HG02943 (cell line): ENCODE measurements at regions not wholly inside any gene's neighbourhood (a gene's known extent, or its start where the extent isn't known, plus 50 kb on each side); places are given as distances from the start of the nearest gene placed in this dataset.
"Not testable (repeated sequence)": the region's sequence is repeated elsewhere in the genome, so short reads cannot be mapped to it uniquely, and the experiment has no call there.

Experiments used
- ATAC-seq: cut with Tn5 transposase; IDR thresholded peaks from one replicate; pipeline ENCODE4 v1.9.1; 2021; ENCODE audit warnings: mild to moderate bottlenecking, low read depth, moderate library complexity; ENCODE audit not compliant: unreplicated experiment

DNA sequence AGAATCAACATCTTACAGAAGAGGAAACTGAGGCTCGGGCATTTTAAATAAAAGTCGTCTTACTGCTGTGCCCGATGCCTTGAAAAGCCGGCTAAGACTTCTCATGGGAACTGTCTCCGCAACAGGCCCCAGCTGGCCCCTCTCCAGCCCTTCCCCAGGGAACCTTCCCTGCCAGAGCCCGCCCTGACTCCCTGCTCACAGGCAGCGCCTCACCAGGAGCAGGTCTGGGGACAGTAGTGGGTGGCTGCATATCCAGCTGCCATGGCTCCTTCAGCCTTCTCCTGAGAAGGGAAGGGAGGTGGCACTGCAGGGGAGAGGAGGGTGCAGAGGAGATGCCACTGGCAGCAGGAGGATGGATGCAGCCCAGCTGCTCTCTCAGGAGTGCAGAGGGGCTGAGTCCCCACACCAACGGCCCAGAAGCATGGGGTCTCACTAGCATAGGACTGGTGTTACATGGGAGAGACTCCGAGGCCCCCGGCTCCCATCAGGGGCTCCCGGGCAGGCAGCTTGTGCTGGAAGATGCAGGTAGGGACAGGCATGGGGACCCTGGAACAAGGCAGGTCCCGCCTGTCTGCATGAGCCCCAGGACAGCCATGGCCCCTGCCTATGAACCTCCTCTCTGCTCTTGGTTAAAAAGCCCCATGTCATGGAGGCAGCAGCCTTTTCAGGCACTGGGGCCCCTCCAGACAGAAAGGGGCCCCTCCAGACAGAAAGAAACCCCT, 216.4 kb upstream of the SGCG start:
- ATAC-seq = no peak

- not testable (repeated sequence) for ATAC-seq
Observed at GRCh38 chr13:22965011-22965857, 215.5 kb upstream of the SGCG start.

- ATAC-seq = not testable (repeated sequence)
Observed at GRCh38 chr13:22965858-22966239, 214.9 kb upstream of the SGCG start.

GRCh38 chr13:22966753-22967152, 214.0 kb upstream of the SGCG start:
- ATAC-seq = not testable (repeated sequence)

DNA sequence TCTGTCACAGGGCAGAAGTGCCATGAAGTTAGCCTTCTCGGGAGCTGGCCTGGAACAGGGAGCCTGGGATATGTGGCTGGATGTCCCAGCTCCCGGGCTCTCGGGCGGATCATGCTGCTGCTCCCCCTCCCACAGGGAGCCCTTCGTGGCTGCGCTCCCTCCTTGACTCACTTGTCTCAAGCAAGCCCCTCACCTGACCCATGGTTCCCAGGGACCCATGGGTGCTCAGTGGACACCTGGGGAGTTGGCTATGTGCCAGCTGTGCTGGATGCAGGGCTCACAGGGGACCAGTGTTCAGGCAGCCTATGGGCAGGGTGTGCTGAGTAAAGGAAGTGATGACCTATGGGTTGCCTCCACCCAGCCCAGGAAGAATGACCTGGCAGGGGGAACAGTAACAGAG, 213.1 kb upstream of the SGCG start:
- no peak for ATAC-seq

DNA sequence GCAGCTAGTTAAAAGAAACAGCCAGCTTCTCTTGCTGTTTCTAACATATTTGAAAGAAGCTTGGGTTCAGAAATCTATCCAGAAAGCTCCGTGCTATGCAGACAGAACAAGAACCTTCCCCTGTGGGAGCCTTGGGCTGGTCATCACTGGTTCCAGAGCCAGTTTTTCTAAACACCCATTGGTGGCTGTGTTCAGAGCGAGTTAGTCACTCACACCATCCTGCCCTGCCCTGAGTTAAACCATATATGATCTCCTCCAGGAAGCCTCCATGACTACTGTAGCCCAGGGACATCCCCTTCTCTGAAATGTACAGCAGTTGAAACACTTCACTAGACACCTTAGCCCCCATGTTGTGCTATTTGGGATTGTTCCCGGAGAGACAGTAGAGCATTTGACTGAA, 200.8 kb upstream of the SGCG start:
- ATAC-seq = no peak

DNA sequence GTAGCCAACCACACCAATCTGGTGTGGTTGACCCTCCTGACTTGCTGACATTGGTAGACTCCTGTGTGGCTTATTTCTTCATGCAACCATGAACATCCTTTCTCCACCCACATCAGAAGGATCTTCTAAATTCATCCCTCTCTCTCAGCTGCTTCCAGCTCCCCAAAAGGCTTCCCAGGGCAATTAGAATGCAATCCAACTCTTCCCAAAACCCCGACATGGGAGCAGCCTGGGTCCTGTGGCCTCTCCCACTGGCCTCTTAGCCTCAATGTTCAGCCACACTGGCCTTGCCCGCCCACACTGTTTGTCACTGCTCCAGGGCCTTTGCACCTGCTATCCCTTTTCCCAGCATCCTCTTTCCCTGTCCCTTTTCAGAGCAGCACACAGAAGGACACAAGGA, 199.8 kb upstream of the SGCG start:
- no peak for ATAC-seq

DNA sequence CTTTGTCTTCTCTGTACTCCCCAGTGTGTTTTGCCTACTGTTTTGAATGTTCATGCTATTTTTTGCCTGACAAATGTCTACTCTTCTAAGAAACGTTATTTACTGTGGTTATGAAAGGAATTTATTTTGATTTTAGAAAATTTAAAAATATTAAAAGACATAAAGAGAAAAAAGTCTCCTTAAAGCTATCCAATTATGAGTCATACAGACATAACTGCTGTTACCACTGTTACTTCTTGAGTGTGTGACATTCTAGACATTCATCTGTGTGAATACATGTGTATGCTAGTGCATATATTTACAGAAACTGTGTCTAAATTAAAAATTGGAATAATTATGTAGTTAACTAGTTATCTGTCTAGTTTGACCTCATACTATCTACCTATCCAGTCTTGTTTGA, 187.6 kb upstream of the SGCG start:
- no peak for ATAC-seq

DNA sequence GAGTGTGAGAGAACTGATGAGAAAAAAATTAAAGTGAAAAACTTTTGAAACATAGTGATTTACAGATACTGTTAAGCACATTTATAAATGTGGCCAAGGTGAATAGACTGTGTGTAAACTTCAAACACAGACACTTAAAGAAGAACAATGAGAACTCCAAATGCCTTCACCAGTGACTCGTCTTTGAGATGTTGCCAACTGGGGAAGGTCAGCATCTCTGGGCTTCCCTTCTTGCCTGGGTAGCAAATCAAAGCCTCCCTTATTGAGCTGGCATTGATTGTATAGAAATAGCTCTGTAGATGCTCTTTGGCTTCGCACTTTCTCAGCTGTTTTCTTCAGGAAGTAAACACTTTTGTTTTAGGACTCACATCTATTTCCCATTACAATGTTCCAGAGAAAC, 177.3 kb upstream of the SGCG start:
- no peak for ATAC-seq

DNA sequence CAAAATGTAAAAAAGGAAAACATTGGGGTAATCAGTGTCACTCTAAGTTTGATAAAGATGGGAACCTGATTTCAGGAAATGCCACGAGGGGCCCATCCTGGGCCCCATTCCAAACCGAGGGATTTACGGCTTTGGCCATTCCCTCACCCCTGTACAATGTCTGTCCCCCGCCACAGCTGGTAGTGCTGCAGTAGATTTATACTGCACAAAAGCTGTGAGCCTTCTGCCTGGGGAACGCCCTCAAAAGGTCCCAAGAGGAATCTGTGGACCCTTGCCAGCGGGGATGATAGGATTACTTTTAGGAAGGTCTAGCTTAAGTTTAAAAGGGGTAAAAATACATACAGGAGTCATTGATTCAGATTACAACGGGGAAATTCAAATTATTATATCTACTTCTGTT, 173.4 kb upstream of the SGCG start:
- no peak for ATAC-seq

DNA sequence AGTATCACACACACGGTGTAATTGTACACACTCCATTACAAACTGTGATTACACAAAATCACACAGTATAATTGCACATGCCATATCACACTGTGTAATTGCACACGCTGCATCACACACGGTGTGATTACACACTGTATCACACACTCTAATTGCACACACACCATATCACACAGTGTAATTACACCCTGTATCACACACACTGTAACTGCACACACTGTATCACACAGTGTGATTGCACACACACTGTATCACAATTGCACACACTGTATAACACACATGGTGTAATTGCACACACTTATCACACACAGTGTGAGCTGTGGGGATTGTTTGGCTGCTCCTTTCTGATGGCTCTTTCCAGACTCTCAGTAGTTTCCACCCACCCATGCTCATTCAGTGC, 162.6 kb upstream of the SGCG start:
- ATAC-seq = no peak

- ATAC-seq = peak; percentile 92
Observed at GRCh38 chr13:23020246-23020843, 160.4 kb upstream of the SGCG start.

GRCh38 chr13:23021906-23022305, 158.9 kb upstream of the SGCG start:
- no peak for ATAC-seq

- no peak for ATAC-seq
Observed at GRCh38 chr13:23022704-23023103, 158.1 kb upstream of the SGCG start.

DNA sequence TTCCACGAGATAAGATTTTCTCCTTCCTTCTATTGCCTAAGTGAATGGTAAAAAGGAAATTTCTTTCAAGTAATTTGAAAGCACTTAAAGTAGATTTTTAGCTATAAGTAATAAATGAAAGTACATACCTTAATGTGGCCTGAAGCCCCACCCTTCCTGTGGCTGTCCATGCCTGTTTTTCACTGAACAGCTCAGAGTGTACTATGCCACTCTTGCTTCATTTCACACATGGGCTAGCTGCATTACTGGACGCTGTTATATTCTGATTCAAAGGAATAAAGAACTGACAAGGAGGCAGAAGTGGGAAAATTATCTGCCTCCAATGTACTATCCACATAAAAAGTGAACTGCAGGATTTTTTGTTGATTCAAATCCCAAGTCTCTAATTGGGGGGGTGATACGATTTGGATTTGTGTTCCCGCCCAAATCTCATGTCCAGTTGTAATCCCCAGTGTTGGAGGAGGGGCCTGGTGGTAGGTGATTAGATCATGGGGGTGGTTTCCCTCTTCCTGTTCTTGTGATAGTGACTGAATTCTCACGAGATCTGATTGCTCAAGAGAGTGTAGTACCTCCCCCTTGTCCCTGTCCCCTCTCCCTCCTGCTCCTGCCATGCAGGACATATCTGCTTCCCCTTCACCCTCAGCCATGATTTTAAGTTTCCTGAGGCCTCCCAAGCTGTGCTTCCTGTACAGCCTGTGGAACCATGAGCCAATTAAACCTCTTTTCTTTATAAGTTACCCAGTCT, 154.7 kb upstream of the SGCG start:
- no peak for ATAC-seq

DNA sequence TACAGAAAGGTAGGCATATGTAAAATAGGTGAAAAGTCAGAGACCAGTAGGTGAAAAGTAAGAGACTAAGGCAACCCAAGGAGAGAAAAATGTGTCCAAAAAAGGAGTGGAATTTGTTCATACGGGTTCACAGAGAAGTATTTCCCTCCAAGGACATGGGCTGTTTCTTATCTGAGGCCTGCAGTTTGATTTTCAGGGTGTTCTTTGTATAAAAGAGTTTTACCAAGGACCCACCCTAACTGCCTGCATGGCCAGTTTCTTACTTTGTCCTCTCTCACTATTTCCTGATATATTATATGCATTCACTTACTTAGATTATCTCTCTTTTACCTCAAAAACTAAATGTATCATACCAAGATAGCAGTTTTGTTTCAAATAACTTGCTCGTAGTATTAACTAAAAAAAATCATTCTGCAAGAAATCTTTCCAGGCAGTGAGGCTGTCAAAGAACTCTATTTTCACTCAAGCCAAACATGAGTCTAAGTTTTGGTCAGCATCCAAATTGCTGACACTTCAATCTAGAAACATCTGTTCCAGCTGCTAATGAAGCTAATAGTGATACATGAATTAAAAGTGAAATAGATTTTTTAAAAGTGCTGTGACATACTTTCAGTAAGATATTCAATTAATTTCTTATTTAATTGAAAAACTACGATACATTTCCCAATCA, 141.4 kb upstream of the SGCG start:
- ATAC-seq = no peak

GRCh38 chr13:23042181-23042580, 138.6 kb upstream of the SGCG start:
- no peak for ATAC-seq

- ATAC-seq = no peak
Observed at GRCh38 chr13:23044906-23045305, 135.9 kb upstream of the SGCG start.

- ATAC-seq = no peak
Observed at GRCh38 chr13:23050126-23050525, 130.7 kb upstream of the SGCG start.

GRCh38 chr13:23053711-23054110, 127.1 kb upstream of the SGCG start:
- not testable (repeated sequence) for ATAC-seq
